ENCODE measurements at regions not wholly inside any gene's neighbourhood (a gene's known extent, or its start where the extent isn't known, plus 50 kb on each side); places are given as distances from the start of the nearest gene placed in this dataset.

DNA sequence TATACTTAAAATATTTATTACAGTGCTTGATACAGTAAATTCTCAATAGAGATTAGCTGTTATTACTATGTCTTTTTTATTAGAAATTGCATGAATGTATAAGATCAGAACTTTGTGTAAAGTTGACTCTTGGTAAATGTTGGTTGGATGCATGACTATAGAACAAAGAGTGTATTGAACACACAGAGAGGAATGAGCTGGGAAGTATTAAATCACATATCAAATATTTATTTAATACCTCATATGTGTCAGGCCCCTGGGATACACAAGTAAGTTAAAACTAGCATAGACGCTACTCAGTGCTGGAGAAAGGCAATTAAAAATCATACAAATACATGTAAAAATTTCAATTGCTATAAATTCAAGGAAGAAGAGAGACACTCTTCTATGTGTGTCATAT is 550.7 kb upstream of the TLE4 start (continued):
- TF ChIP-seq JUN (IDR thresholded peaks at IDR 0.05; ENCODE audit: low read depth, low read length): no peak
- TF ChIP-seq SIN3A (conservative IDR thresholded peaks at IDR 0.05 in 1 of 2, IDR thresholded peaks at IDR 0.05 in 1 of 2; ENCODE audit: low read depth in 1 of 2, low read length in 2 of 2): no peak
- no peak for TF ChIP-seq KDM1A (IDR thresholded peaks at IDR 0.05; ENCODE audit: borderline replicate concordance, low read length)
- no peak for TF ChIP-seq HDAC6 (IDR thresholded peaks at IDR 0.05; ENCODE audit: low read depth, low read length)
- TF ChIP-seq TAF7 (optimal IDR thresholded peaks at IDR 0.05; ENCODE audit: borderline replicate concordance, low read depth, low read length): no peak
